Fibroblast of skin of right quadriceps (primary cell): ENCODE measurements at regions not wholly inside any gene's neighbourhood (a gene's known extent, or its start where the extent isn't known, plus 50 kb on each side); places are given as distances from the start of the nearest gene placed in this dataset.

Source experiments
- DNase-seq: peaks from one replicate; pipeline ENCODE4 v3.0.0-alpha.2; 2013

GRCh38 chr4:124278477-124278876 is 434.1 kb downstream of the ANKRD50 start:
- DNase-seq, result peak; percentile 42

GRCh38 chr4:124279741-124280140 is 432.8 kb downstream of the ANKRD50 start:
- no peak for DNase-seq

- DNase-seq, result no peak
Observed at GRCh38 chr4:124282301-124282898, 430.1 kb downstream of the ANKRD50 start.

GRCh38 chr4:124288706-124289486 is 423.6 kb downstream of the ANKRD50 start:
- DNase-seq, result no peak

- DNase-seq, result no peak
Observed at GRCh38 chr4:124290678-124291077, 421.9 kb downstream of the ANKRD50 start.

GRCh38 chr4:124295413-124295812 is 417.1 kb downstream of the ANKRD50 start:
- DNase-seq, result no peak

GRCh38 chr4:124304941-124305340 is 407.6 kb downstream of the ANKRD50 start:
- no peak for DNase-seq

GRCh38 chr4:124306352-124306751 is 406.2 kb downstream of the ANKRD50 start:
- no peak for DNase-seq

GRCh38 chr4:124307143-124307542 is 405.4 kb downstream of the ANKRD50 start:
- DNase-seq, result no peak

- DNase-seq, result no peak
Observed at GRCh38 chr4:124318292-124318691, 394.2 kb downstream of the ANKRD50 start.

- DNase-seq, result peak; percentile 4
Observed at GRCh38 chr4:124321364-124321763, 391.2 kb downstream of the ANKRD50 start.

GRCh38 chr4:124322234-124323065 is 390.1 kb downstream of the ANKRD50 start:
- peak; percentile 46 for DNase-seq

GRCh38 chr4:124325690-124326089 is 386.8 kb downstream of the ANKRD50 start:
- no peak for DNase-seq

GRCh38 chr4:124329134-124329533 is 383.4 kb downstream of the ANKRD50 start:
- no peak for DNase-seq

- DNase-seq, result no peak
Observed at GRCh38 chr4:124330045-124330444, 382.5 kb downstream of the ANKRD50 start.

GRCh38 chr4:124331781-124332180 is 380.8 kb downstream of the ANKRD50 start:
- peak; percentile 7 for DNase-seq

GRCh38 chr4:124333466-124333865 is 379.1 kb downstream of the ANKRD50 start:
- no peak for DNase-seq

- peak; percentile 87 for DNase-seq
Observed at GRCh38 chr4:124334119-124334518, 378.4 kb downstream of the ANKRD50 start.

GRCh38 chr4:124337874-124338273 is 374.7 kb downstream of the ANKRD50 start:
- no peak for DNase-seq

GRCh38 chr4:124343661-124344171 is 368.8 kb downstream of the ANKRD50 start:
- peak; percentile 48 for DNase-seq

- DNase-seq, result peak; percentile 5
Observed at GRCh38 chr4:124372916-124373315, 339.6 kb downstream of the ANKRD50 start.

- DNase-seq, result no peak
Observed at GRCh38 chr4:124386163-124386562, 326.4 kb downstream of the ANKRD50 start.

- DNase-seq, result no peak
Observed at GRCh38 chr4:124386648-124387047, 325.9 kb downstream of the ANKRD50 start.
